Astrocyte (in vitro differentiated cells and primary cell): ENCODE measurements at regions not wholly inside any gene's neighbourhood (a gene's known extent, or its start where the extent isn't known, plus 50 kb on each side); places are given as distances from the start of the nearest gene placed in this dataset.

Source experiments
- CTCF ChIP-seq: IDR thresholded peaks from 2 replicates; pipeline ENCODE4 v1.5.1; 2011; ENCODE audit warnings: low read depth, mild to moderate bottlenecking, inconsistent platforms, low read length, moderate library complexity; ENCODE audit not compliant: insufficient read depth
- EZH2 ChIP-seq: IDR thresholded peaks from 2 replicates; pipeline ENCODE4 v1.6.1; 2012; ENCODE audit warnings: mild to moderate bottlenecking, low read length, inconsistent platforms; ENCODE audit not compliant: insufficient read depth

- TF ChIP-seq CTCF (no peak), EZH2 (no peak)
Measured at GRCh38 chr1:60891281-60891680, 191.1 kb upstream of the NFIA start.
